GM21529 (cell line): ENCODE measurements at regions not wholly inside any gene's neighbourhood (a gene's known extent, or its start where the extent isn't known, plus 50 kb on each side); places are given as distances from the start of the nearest gene placed in this dataset.

Experiments
- ATAC-seq: cut with Tn5 transposase; IDR thresholded peaks from one replicate; pipeline ENCODE4 v1.9.1; 2021; ENCODE audit not compliant: unreplicated experiment

- ATAC-seq: no peak
Measured at GRCh38 chr10:128936392-128936791, 530.6 kb upstream of the MGMT start.

DNA sequence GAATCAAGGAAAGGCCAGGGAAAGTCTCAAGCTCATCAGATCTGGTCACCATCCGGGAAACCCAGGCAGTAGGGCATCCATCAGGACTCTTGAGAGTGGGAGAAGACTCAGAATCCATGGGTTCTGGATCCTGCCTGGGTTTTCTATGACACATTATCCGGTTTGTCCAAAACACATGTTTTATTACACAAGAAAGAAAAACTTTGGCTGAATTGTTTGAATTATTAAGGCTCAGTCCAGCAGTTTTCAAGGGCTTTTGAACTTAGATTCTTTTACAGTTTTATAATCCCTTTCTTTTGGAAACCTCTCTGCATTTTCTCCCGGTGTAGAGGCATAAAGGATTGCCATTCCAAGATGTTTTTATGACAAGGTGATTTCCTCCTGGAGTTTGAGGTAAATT, 528.5 kb upstream of the MGMT start:
- no peak for ATAC-seq

DNA sequence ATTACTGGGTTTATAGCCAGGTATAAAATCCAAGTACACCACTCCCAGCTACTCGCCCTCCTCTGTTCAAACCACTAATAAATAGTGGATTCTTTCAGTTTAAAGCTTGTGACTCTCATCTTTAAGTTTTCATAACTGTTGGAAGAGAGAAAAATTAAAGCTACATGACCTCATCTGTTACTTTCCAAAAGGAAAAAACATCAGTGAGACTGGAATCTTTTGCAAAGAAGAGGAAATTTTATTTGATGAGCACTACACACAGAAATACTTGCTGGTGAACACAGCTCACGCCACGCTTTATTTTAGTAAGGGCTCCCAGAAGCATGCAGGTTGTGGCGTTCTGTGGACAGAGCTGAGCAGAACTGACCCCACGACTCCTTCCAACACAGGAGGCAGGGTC, 527.0 kb upstream of the MGMT start:
- ATAC-seq: no peak

DNA sequence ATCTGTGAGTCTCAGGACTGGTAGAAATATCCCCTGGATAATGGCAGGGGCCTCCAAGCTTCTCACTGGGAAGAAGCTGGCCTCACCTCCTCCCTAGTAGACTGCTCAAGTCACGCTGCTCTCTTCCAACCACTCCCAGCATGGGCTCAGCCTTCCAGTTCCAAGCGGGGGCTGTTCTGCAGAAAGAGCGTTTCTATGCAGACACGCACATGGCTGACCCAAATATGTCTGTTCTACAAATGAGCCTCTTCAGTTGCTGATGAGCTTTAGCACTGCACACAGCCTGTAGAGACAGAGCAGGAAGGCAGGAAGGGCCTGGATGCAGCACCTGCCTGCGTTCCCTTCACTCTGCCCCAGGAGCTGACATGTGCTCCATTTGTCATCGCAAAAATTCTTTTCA, 523.9 kb upstream of the MGMT start:
- no peak for ATAC-seq

DNA sequence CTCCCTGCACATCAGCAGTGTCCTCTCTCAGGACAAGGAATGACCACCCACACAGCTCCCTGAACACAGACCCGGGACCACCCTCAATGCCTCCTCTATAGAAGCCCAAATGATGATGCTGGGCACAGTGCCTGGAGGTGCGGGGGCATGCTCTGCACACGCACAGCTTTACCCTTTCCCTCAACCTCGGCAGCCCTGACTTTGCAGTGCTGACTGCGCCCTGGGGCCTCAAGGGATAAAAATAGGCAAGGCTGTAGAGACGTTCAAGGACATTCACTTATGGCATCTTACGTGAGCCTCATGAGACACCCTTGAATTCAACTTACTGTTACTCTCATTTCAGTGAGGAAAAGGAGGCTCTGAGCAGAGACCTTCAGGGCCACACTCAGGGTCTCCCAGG, 521.6 kb upstream of the MGMT start:
- no peak for ATAC-seq

DNA sequence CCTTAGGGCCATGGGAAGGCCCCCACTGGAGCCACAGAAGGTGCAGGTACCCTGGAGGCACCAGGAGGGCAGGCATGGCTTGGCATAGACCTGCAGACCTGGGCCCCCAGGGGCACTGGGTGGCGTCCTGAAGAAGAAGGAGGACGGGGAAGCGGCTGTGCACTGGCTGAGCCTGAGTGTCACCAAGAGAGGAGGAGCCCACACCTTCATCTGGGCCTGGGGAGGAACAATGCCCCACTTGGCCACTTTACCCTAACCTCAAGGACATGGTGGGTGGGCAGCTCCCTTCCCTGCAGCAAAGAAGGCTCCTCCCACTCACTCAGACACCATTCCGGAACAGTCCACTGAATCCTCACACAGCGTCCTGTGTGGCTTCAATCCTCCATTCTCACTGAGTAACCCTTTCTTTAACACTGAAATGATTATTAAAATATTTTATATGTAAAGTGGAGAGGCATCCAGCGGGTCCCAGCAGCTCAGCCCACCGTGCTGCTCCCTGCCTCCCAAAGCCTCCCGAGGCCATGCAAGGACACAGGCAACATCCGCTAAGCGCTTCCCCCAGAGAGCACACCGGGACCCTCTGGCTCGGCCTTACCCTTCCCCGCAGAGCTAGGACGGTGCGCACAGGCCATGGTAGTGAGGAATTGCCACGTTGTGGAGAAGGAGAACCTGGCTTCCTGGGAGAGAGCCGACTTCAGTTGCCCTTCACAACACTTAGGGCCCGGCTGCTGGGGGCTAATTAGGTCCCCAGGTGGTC, 516.7 kb upstream of the MGMT start:
- no peak for ATAC-seq

- no peak for ATAC-seq
Measured at GRCh38 chr10:128950916-128951275, 516.1 kb upstream of the MGMT start.

DNA sequence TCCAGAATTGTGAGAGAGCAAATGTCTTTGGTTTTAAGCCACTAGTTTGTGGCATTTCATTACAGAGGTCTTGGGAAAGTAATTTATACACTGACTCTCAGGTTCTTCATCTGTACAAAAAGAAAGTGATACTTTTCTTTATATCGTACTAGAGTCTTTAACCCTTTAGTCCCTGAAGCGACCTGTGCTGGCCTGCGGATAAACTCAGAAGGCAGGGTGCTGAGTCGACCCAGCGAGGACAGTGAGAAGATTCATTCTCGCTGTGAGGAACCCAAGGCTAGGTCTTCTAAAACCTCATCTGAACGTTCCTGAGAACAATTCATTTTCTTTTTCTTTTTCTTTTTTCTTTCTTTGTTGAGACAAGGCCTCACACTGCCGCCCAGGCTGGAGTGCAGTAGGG, 514.2 kb upstream of the MGMT start:
- ATAC-seq: no peak

DNA sequence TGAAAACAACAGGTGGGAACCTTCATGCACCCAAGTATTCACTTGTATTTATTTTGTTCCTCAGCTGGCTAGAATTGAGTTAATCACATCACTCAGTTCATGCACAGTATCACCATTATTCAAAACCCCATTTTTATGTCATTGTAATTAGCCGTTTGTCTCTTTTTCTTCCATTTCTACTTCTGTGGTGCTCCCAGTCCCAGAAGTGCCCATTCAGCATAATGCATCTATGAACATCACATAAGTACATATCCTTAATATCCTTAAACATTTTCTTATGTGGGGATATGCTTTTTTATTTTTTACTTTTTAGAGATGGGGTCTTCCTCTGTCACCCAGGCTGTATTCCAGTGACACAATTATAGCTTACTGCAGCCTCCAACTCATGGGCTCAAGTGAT, 510.9 kb upstream of the MGMT start:
- no peak for ATAC-seq

DNA sequence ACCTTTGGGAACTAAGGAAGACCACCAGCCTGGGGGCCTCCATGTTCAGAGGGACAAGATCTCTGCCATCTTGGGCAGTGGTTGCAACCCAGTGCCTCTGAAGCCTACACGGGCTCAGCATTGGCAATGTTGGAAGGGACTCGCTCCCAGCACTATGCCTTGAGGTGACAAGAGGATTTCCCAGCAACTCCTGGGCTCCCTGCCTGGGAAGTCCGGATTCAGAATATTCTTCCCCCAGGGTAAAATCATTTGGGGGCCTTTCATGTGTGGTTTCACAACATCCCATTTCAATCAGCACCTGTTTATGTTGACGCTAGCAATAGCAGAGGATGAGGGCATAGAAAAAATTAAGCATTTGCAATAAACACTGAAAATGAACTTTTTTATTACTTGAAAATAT, 509.8 kb upstream of the MGMT start:
- ATAC-seq: no peak

GRCh38 chr10:128958834-128959690, 508.0 kb upstream of the MGMT start:
- ATAC-seq: no peak

DNA sequence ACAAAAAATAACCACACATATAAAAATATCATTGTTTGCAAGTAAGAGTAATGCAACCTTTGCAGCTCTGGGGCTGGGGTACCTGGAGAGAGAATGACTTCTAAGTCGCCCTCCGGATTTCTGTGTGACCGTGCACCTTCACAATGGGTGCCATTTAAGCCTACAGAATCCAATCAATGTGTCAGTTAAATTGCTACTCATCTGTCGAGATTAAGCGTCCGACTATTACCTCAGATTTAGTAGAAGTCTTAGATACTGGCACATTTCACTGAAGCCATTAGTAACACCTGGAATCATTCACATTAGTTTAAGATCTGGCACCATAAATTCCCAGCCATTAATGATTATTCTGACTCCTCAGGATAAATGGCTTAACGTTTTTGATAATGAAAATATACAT, 507.3 kb upstream of the MGMT start:
- no peak for ATAC-seq

- ATAC-seq: no peak
Measured at GRCh38 chr10:128960517-128960916, 506.5 kb upstream of the MGMT start.

DNA sequence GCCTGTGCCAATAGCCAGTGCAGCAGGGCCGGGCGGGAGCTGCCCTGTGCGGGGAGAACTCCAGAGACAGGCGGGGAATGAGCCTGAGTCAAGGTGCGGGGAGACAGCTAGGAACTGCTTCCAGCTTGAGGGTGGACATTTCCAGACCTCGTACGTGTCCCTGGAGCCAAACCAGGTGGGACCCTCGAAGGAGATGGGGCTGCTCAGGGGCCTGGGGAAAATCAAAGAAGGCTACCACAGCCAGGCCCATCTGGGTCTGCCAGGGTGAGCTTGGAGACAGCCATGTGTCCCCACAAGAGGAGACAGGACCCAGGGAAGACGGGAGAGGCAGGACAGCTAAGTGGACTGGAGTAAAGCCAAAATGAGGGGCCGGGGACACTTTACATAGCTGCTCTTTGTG, 504.9 kb upstream of the MGMT start:
- ATAC-seq: no peak

- ATAC-seq: no peak
Measured at GRCh38 chr10:128963211-128964099, 503.6 kb upstream of the MGMT start.

DNA sequence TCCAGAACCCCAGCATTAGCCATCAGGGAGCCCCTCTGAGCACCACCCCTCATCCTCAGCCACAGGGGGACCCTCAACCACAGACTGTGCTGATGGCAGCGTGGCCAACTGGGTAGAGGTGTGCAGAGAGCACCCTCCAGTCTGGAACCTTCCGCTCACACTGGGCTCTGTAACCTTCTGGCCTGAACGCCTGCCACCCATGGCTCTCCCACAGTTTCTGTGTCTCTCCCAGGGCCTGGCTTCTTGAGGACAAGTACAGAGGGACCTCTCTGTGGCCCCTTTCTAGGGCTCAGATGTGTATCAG, 503.0 kb upstream of the MGMT start:
- no peak for ATAC-seq

- ATAC-seq: no peak
Measured at GRCh38 chr10:128967980-128968756, 498.9 kb upstream of the MGMT start.

DNA sequence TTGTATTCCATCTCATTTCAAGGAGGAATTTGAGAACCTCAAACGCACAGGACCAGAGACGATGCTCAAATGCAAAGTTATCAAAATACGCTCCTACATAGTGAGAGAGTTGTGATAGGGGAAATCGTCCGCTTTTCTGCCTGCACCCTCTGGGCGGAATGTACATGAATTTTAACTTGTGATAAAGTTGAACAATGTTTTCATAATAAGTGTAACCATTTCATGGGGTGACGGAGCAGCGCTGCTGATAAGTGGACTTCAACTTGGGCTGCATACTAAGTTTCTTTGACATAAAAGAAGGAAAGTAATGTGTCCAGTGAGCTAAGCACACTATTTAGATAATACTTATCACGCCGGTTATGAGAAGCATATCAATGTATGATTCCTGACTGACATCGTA, 497.5 kb upstream of the MGMT start:
- ATAC-seq: no peak

DNA sequence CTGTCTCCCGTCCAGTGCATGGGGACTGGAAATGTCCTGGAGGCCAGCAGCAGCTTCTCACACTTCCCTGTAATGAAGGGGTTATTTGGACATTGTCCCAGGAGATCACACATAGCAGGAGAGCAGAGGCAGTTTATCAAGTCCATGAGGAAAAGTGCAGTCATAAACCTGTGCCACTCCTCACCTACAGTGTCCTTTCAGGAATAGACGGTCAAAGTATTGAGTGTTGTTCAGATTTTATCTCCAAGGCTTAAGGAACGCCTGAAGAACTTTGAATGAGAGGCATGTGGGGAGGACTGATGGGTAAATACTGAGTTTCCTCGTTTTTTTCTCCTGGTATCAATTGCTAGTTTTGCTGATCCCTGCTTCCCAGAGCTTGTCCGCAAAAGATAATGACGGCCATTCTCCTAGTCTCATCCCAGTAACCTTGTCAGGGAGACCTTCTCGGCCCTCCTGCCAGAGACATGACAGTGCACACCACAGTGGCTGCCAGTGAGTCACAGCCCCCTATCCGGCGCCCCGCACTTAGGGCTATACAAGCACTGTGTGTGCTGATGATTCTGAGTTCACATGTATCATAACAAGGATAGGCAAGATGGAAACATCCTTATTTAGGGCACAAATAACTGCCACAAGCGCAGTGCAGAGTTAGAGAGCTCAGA, 495.5 kb upstream of the MGMT start:
- no peak for ATAC-seq

GRCh38 chr10:128972036-128972405, 495.0 kb upstream of the MGMT start:
- ATAC-seq: no peak

DNA sequence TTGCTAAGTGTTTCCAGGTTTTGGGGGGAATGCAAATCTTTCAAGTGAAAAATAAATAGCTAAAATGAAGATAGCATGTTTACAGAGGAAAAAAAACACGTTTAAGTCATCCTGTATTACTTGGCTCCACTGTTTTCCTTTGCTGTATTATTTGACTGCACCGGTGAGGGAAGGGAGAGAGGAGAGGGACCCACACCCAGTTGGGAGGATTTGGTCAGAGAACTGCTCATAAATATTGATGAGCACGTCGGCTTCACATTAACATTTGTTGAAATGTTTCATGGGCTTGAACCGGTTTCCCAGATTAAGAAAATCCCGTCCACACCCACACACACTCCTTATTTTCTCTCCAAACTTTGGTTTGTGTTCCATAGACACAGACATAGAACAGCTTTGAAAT, 493.8 kb upstream of the MGMT start:
- no peak for ATAC-seq
